ENCODE measurements at regions not wholly inside any gene's neighbourhood (a gene's known extent, or its start where the extent isn't known, plus 50 kb on each side); places are given as distances from the start of the nearest gene placed in this dataset.

GRCh38 chr4:165788686-165789463 is 84.2 kb upstream of the TLL1 start:
- no peak for DNase-seq
- intact Hi-C loops (cut with DNase I; ENCODE audit: low total_unique reads): no loop called here
- Histone ChIP-seq H3K27ac (no peak overlapping the region), H3K36me3 (no peaks in the 10 kb centered on the region), H3K4me1 (no peaks in the 10 kb centered on the region), H3K9me3 (no peaks in the 10 kb centered on the region), H3K4me3 (no peak overlapping the region), H3K27me3 (no peaks in the 10 kb centered on the region)
- TF ChIP-seq POLR2AphosphoS5 (IDR thresholded peaks at IDR 0.05): no peak
- TF ChIP-seq POLR2A (IDR thresholded peaks at IDR 0.05): no peak
- TF ChIP-seq EP300 (IDR thresholded peaks at IDR 0.05; ENCODE audit: low read depth): no peak
- no peak for TF ChIP-seq CTCF (IDR thresholded peaks at IDR 0.05)
- in situ Hi-C loops (cut with MboI; ENCODE audit: low pct_ligation_motif_present in 1 of 4, low pct_unique_long_range_greater_than_20kb in 1 of 4, low sequenced_read_pairs in 3 of 4): no loop called here
- 66 to 71% methylated on average over 3 of the region's 3 CpGs for WGBS, 2 donors (ENCODE audit: low coverage in 1 of 2)

- TF ChIP-seq POLR2A (IDR thresholded peaks at IDR 0.05) (no peak), CTCF (IDR thresholded peaks at IDR 0.05) (no peak), POLR2AphosphoS5 (IDR thresholded peaks at IDR 0.05) (no peak), EP300 (IDR thresholded peaks at IDR 0.05; ENCODE audit: low read depth) (no peak)
- WGBS, 2 donors (ENCODE audit: low coverage in 1 of 2): 67 to 73% methylated on average over 2 of the region's 2 CpGs
- intact Hi-C loops (cut with DNase I; ENCODE audit: low total_unique reads) (no loop called here), in situ Hi-C loops (cut with MboI; ENCODE audit: low pct_ligation_motif_present in 1 of 4, low pct_unique_long_range_greater_than_20kb in 1 of 4, low sequenced_read_pairs in 3 of 4) (no loop called here)
- Histone ChIP-seq H3K4me3 (no peak overlapping the region), H3K9me3 (no peaks in the 10 kb centered on the region), H3K27ac (no peak overlapping the region), H3K27me3 (no peaks in the 10 kb centered on the region), H3K4me1 (no peaks in the 10 kb centered on the region), H3K36me3 (no peaks in the 10 kb centered on the region)
- DNase-seq: no peak
Observed at GRCh38 chr4:165793236-165793635, 79.8 kb upstream of the TLL1 start.

GRCh38 chr4:165794834-165795233 is 78.2 kb upstream of the TLL1 start:
- Histone ChIP-seq H3K4me1 (no peaks in the 10 kb centered on the region), H3K9me3 (no peaks in the 10 kb centered on the region), H3K4me3 (no peak overlapping the region), H3K27me3 (no peaks in the 10 kb centered on the region), H3K36me3 (no peaks in the 10 kb centered on the region), H3K27ac (no peak overlapping the region)
- in situ Hi-C loops (cut with MboI; ENCODE audit: low pct_ligation_motif_present in 1 of 4, low pct_unique_long_range_greater_than_20kb in 1 of 4, low sequenced_read_pairs in 3 of 4): no loop called here
- DNase-seq: no peak
- no peak for TF ChIP-seq CTCF (IDR thresholded peaks at IDR 0.05)
- no peak for TF ChIP-seq EP300 (IDR thresholded peaks at IDR 0.05; ENCODE audit: low read depth)
- no peak for TF ChIP-seq POLR2A (IDR thresholded peaks at IDR 0.05)
- no peak for TF ChIP-seq POLR2AphosphoS5 (IDR thresholded peaks at IDR 0.05)
- intact Hi-C loops (cut with DNase I; ENCODE audit: low total_unique reads): no loop called here

GRCh38 chr4:165799384-165799815 is 73.6 kb upstream of the TLL1 start:
- Histone ChIP-seq H3K4me3 (no peak overlapping the region), H3K27ac (no peak overlapping the region), H3K4me1 (no peaks in the 10 kb centered on the region), H3K27me3 (no peaks in the 10 kb centered on the region), H3K9me3 (no peaks in the 10 kb centered on the region), H3K36me3 (no peaks in the 10 kb centered on the region)
- in situ Hi-C loops (cut with MboI; ENCODE audit: low pct_ligation_motif_present in 1 of 4, low pct_unique_long_range_greater_than_20kb in 1 of 4, low sequenced_read_pairs in 3 of 4): no loop called here
- intact Hi-C loops (cut with DNase I; ENCODE audit: low total_unique reads): no loop called here
- DNase-seq: no peak
- no peak for TF ChIP-seq POLR2AphosphoS5 (IDR thresholded peaks at IDR 0.05)
- TF ChIP-seq POLR2A (IDR thresholded peaks at IDR 0.05): no peak
- no peak for TF ChIP-seq EP300 (IDR thresholded peaks at IDR 0.05; ENCODE audit: low read depth)
- WGBS, 2 donors (ENCODE audit: low coverage in 1 of 2): 92% methylated on average over 28 of the region's 28 CpGs; no CpG with 5 or more reads in 1 of the 2 donors

DNA sequence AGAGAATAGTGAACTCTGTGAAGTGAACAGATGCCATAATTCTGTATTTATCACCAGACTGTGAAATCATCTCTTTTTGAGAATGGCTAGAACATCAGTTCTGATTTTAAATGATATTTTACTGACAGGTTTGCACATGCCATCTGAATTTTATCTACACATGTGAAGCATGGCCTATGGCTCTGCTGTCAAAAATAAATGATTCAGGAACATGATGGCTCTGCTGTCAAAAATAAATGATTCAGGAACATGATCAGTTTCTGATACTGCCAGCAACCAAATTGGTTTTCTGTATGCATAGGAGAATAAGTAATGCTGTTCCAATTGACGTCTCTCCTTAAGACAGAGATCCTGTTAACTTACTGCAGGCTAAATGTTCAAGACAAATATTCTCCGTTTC is 70.6 kb upstream of the TLL1 start:
- Histone ChIP-seq H3K9me3 (no peaks in the 10 kb centered on the region), H3K4me1 (no peaks in the 10 kb centered on the region), H3K27ac (no peak overlapping the region), H3K27me3 (no peaks in the 10 kb centered on the region), H3K4me3 (no peak overlapping the region), H3K36me3 (no peaks in the 10 kb centered on the region)
- DNase-seq: no peak
- in situ Hi-C loops (cut with MboI; ENCODE audit: low pct_ligation_motif_present in 1 of 4, low pct_unique_long_range_greater_than_20kb in 1 of 4, low sequenced_read_pairs in 3 of 4) (no loop called here), intact Hi-C loops (cut with DNase I; ENCODE audit: low total_unique reads) (no loop called here)
- WGBS, 2 donors (ENCODE audit: low coverage in 1 of 2): 61 to 76% methylated on average over 2 of the region's 2 CpGs
- TF ChIP-seq CTCF (IDR thresholded peaks at IDR 0.05) (no peak), POLR2AphosphoS5 (IDR thresholded peaks at IDR 0.05) (no peak), EP300 (IDR thresholded peaks at IDR 0.05; ENCODE audit: low read depth) (no peak), POLR2A (IDR thresholded peaks at IDR 0.05) (no peak)

All from transverse colon (tissue), 4 donors.